ENCODE measurements at regions not wholly inside any gene's neighbourhood (a gene's known extent, or its start where the extent isn't known, plus 50 kb on each side); places are given as distances from the start of the nearest gene placed in this dataset.

DNA sequence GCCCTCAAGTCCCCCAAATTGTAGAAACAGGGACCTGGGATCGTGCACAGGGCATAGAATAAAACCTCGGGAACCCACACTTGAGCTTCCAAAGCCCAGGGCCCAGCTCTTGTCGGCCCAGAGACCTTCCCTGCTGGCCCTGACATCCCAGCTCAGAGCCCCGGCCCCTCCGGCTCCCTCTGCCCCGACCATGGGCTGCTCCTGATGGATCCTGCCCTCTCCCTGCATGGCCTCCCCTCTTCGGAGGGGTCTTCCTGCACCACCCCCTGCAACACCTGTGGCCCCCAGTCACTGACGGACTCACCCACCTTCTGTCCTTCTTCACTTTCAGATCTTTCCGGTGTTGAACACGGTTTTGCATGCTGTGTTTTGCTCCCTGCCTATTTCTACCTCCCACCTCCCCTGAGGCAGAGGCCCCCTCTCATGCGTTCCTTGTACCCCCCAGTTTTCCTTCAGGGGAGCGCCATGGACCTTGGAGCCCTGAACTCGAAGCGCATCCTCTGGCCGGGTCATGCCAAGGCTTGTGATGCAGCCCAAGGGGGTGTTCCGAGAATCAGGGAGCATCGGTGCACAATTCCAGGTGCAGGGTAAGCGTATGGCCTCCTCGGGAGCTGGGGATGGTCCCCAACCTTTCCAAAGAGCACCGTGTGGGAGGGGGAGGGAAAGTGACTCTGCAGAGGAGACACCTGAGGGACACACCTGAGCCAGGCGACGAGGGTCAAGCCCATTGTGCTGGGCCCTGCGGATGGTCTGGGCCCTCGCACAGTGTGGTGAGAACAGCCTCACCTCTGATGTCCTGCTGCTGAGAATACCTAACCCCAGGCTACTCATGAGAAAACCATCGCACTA is 666.4 kb downstream of the BRD1 start:
- H3K27ac ChIP-seq = no peak overlapping the region
- TF ChIP-seq, protein P1, sequence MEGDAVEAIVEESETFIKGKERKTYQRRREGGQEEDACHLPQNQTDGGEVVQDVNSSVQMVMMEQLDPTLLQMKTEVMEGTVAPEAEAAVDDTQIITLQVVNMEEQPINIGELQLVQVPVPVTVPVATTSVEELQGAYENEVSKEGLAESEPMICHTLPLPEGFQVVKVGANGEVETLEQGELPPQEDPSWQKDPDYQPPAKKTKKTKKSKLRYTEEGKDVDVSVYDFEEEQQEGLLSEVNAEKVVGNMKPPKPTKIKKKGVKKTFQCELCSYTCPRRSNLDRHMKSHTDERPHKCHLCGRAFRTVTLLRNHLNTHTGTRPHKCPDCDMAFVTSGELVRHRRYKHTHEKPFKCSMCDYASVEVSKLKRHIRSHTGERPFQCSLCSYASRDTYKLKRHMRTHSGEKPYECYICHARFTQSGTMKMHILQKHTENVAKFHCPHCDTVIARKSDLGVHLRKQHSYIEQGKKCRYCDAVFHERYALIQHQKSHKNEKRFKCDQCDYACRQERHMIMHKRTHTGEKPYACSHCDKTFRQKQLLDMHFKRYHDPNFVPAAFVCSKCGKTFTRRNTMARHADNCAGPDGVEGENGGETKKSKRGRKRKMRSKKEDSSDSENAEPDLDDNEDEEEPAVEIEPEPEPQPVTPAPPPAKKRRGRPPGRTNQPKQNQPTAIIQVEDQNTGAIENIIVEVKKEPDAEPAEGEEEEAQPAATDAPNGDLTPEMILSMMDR (IDR thresholded peaks at IDR 0.05) = no peak
- no peak for TF ChIP-seq POLR2A (IDR thresholded peaks at IDR 0.05)
- intact Hi-C loops (cut with DNase I) = no loop called here
- H3K4me1 ChIP-seq = no peaks in the 10 kb centered on the region
- DNase-seq (peak in 1 of 5 donors; percentile 46), ATAC-seq (no peak)
- no peak overlapping the region for H3K4me3 ChIP-seq
- whole genome bisulfite sequencing, 4 donors = 81 to 88% (median 86%) methylated on average over 23 to 25 of the region's 25 CpGs
- no peaks in the 10 kb centered on the region for H3K9me3 ChIP-seq
- peaks cover 0 to 36% (median 5%) of the 10 kb centered on the region in 9 donors for H3K27me3 ChIP-seq
- H3K36me3 ChIP-seq = no peaks in the 10 kb centered on the region

DNA sequence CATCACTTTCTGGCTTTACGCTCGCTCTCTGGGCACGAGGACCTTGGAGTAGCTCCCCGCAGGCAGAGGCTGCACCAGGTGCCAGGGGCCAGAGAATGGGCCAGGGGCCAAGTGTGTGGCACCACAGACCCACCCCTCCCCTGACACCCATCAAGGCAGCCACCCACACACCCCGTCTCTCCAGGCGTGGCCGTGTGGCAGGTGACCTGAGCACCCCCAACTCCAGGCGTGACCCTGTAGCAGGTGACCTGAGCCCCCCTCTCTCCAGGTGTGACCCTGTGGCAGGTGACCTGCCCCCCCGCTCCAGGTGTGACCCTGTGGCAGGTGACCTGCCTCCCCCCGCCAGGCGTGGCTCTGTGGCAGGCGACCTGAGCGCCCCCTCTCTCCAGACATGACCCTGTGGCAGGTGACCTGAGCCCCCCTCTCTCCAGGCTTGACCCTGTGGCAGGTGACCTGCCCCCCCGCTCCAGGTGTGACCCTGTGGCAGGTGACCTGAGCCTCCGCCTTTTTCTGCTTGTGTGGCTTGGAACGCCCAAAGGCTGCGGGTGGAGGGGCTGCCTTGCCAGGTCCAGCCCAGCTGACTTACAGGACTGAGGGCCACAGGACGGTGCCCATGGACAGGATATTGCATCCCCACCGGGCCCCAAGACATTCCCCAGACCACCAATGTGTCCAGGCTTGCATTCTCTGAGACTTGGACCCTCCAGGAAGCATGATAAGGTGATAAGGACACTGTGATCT is 667.2 kb downstream of the BRD1 start:
- no peak for ATAC-seq
- no peak for TF ChIP-seq POLR2A (IDR thresholded peaks at IDR 0.05)
- TF ChIP-seq, protein P1 (IDR thresholded peaks at IDR 0.05) = no peak
- Histone ChIP-seq H3K9me3 (no peaks in the 10 kb centered on the region), H3K4me3 (no peak overlapping the region), H3K36me3 (no peaks in the 10 kb centered on the region), H3K27ac (no peak overlapping the region), H3K4me1 (no peaks in the 10 kb centered on the region), H3K27me3 (peaks cover 0 to 36% (median 5%) of the 10 kb centered on the region in 9 donors)
- DNase-seq = peak in 1 of 5 donors; percentile 49
- intact Hi-C loops (cut with DNase I) = no loop called here
- WGBS, 4 donors = 71 to 80% (median 77%) methylated on average over 13 to 19 of the region's 19 CpGs

DNA sequence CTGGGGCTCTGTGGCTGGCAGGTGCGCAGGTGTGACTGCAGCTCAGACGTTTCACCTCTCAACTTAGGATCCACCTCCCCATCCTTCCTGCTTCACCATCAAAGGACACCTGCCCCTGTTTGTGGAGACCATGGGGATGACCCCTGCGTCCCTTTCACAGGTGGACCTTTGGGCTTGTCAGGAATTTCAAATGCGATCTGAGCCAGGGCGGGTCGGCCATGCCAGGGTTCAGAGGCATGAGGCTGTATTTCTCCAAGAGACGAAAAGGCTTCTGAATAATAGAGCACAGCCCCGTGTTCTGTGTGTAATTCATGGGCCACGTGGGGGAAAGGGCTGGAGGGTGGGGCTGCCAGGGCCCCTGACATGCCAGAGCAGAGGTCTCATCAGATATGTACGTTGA is 668.0 kb downstream of the BRD1 start:
- Histone ChIP-seq H3K4me1 (no peaks in the 10 kb centered on the region), H3K27ac (no peak overlapping the region), H3K9me3 (no peaks in the 10 kb centered on the region), H3K27me3 (peaks cover 0 to 36% (median 5%) of the 10 kb centered on the region in 9 donors), H3K4me3 (no peak overlapping the region), H3K36me3 (no peaks in the 10 kb centered on the region)
- TF ChIP-seq, protein P1 (IDR thresholded peaks at IDR 0.05) = no peak
- TF ChIP-seq POLR2A (IDR thresholded peaks at IDR 0.05) = no peak
- DNase-seq = peak in 1 of 5 donors; percentile 35
- WGBS, 4 donors = 76 to 79% (median 77%) methylated on average over 10 of the region's 10 CpGs
- no peak for ATAC-seq
- intact Hi-C loops (cut with DNase I) = no loop called here

All from heart left ventricle (tissue), 16 donors.